ENCODE measurements at regions not wholly inside any gene's neighbourhood (a gene's known extent, or its start where the extent isn't known, plus 50 kb on each side); places are given as distances from the start of the nearest gene placed in this dataset.

DNA sequence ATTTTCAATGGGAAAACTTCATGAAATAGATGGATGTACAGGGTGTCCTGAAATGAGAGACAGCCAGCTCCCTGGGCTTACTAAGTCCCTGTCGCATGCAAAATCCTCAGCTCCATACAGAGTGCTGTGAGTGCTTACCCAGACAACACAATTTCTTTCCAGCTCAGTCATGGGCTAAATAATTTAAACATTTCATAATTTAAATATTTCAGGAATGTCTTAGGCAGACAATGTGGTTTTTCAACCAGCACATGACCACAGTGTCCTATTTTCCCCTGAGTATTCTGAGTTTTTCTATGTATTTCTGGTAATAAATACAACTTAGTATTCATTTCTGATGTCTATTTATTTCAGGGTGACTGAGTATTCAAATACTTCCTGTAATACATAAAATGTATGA is 188.5 kb upstream of the SNX2 start:
- TF ChIP-seq, protein P1, sequence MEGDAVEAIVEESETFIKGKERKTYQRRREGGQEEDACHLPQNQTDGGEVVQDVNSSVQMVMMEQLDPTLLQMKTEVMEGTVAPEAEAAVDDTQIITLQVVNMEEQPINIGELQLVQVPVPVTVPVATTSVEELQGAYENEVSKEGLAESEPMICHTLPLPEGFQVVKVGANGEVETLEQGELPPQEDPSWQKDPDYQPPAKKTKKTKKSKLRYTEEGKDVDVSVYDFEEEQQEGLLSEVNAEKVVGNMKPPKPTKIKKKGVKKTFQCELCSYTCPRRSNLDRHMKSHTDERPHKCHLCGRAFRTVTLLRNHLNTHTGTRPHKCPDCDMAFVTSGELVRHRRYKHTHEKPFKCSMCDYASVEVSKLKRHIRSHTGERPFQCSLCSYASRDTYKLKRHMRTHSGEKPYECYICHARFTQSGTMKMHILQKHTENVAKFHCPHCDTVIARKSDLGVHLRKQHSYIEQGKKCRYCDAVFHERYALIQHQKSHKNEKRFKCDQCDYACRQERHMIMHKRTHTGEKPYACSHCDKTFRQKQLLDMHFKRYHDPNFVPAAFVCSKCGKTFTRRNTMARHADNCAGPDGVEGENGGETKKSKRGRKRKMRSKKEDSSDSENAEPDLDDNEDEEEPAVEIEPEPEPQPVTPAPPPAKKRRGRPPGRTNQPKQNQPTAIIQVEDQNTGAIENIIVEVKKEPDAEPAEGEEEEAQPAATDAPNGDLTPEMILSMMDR (conservative IDR thresholded peaks at IDR 0.05), result no peak
- no peak for TF ChIP-seq ZFX (IDR thresholded peaks at IDR 0.05)
